ENCODE measurements at regions not wholly inside any gene's neighbourhood (a gene's known extent, or its start where the extent isn't known, plus 50 kb on each side); places are given as distances from the start of the nearest gene placed in this dataset.

GRCh38 chr22:47257976-47258375 is 495.5 kb downstream of the TBC1D22A start:
- Histone ChIP-seq H3F3A (ENCODE audit: low read depth) (no peaks in the 10 kb centered on the region), H3K27me3 (ENCODE audit: insufficient read depth, low read length, poor library complexity, severe bottlenecking) (no peaks in the 10 kb centered on the region), H3K9me2 (replicated peaks; ENCODE audit: low read depth, low read length) (no peaks in the 10 kb centered on the region), H3K9ac (ENCODE audit: low read depth, low read length, poor library complexity, severe bottlenecking) (no peak overlapping the region), H3K9me3 (ENCODE audit: insufficient read depth, low read depth, low read length) (peaks cover 13% of the 10 kb centered on the region; the same call in 1 of the 2 replicates), H3K4me1 (ENCODE audit: insufficient read depth, low read length, poor library complexity, severe bottlenecking) (no peaks in the 10 kb centered on the region), H3K79me2 (ENCODE audit: insufficient read depth, low read length) (no peaks in the 10 kb centered on the region), H3K4me2 (ENCODE audit: low read depth, low read length, poor library complexity, severe bottlenecking) (no peak overlapping the region), H4K20me1 (ENCODE audit: insufficient read depth, low read length, poor library complexity, severe bottlenecking) (no peaks in the 10 kb centered on the region), H2AFZ (ENCODE audit: low read length) (no peak overlapping the region), H3K4me3 (ENCODE audit: low read length, poor library complexity, severe bottlenecking) (no peak overlapping the region), H3K36me3 (ENCODE audit: insufficient read depth, low read length) (no peaks in the 10 kb centered on the region)
- no peak for TF ChIP-seq EZH2phosphoT487 (IDR thresholded peaks at IDR 0.05; ENCODE audit: borderline replicate concordance)
- TF ChIP-seq, protein P1, sequence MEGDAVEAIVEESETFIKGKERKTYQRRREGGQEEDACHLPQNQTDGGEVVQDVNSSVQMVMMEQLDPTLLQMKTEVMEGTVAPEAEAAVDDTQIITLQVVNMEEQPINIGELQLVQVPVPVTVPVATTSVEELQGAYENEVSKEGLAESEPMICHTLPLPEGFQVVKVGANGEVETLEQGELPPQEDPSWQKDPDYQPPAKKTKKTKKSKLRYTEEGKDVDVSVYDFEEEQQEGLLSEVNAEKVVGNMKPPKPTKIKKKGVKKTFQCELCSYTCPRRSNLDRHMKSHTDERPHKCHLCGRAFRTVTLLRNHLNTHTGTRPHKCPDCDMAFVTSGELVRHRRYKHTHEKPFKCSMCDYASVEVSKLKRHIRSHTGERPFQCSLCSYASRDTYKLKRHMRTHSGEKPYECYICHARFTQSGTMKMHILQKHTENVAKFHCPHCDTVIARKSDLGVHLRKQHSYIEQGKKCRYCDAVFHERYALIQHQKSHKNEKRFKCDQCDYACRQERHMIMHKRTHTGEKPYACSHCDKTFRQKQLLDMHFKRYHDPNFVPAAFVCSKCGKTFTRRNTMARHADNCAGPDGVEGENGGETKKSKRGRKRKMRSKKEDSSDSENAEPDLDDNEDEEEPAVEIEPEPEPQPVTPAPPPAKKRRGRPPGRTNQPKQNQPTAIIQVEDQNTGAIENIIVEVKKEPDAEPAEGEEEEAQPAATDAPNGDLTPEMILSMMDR (conservative IDR thresholded peaks at IDR 0.05; ENCODE audit: low read length) = no peak

DNA sequence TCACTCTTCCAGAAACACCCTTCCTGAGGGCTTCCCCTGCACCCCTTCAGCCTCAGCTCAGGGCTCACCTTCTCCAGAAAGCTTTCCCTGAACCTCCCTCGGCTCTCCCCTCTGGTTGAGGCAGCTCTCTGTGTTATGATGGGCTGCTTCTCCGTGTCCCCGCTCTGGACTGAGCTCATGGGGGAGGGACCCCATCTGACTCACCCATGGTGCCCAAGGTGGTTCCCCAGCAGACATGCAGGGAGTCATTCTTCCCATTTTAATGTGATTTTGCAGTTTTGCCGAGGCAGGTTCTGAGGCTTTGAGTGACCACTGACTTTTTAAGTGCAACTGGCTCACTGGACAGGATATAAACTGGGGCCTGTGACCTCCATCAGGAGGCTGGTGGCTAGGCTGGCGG is 495.1 kb downstream of the TBC1D22A start:
- Histone ChIP-seq H3K36me3 (ENCODE audit: insufficient read depth, low read length) (no peaks in the 10 kb centered on the region), H3K9me3 (ENCODE audit: insufficient read depth, low read depth, low read length) (peaks cover 13% of the 10 kb centered on the region; the same call in 1 of the 2 replicates), H3K4me1 (ENCODE audit: insufficient read depth, low read length, poor library complexity, severe bottlenecking) (no peaks in the 10 kb centered on the region), H2AFZ (ENCODE audit: low read length) (no peak overlapping the region), H3K4me2 (ENCODE audit: low read depth, low read length, poor library complexity, severe bottlenecking) (no peak overlapping the region), H3K9ac (ENCODE audit: low read depth, low read length, poor library complexity, severe bottlenecking) (no peak overlapping the region), H3K79me2 (ENCODE audit: insufficient read depth, low read length) (no peaks in the 10 kb centered on the region), H3K27me3 (ENCODE audit: insufficient read depth, low read length, poor library complexity, severe bottlenecking) (no peaks in the 10 kb centered on the region), H3K4me3 (ENCODE audit: low read length, poor library complexity, severe bottlenecking) (no peak overlapping the region), H3K9me2 (replicated peaks; ENCODE audit: low read depth, low read length) (no peaks in the 10 kb centered on the region), H4K20me1 (ENCODE audit: insufficient read depth, low read length, poor library complexity, severe bottlenecking) (no peaks in the 10 kb centered on the region), H3F3A (ENCODE audit: low read depth) (no peaks in the 10 kb centered on the region)
- no peak for TF ChIP-seq EZH2phosphoT487 (IDR thresholded peaks at IDR 0.05; ENCODE audit: borderline replicate concordance)
- TF ChIP-seq, protein P1 (conservative IDR thresholded peaks at IDR 0.05; ENCODE audit: low read length) = no peak

GRCh38 chr22:47251911-47252310 is 489.5 kb downstream of the TBC1D22A start:
- no peak overlapping the region for H3K4me3 ChIP-seq (ENCODE audit: low read length, poor library complexity, severe bottlenecking)
- H3K36me3 ChIP-seq (ENCODE audit: insufficient read depth, low read length) = no peaks in the 10 kb centered on the region
- no peaks in the 10 kb centered on the region for H3K79me2 ChIP-seq (ENCODE audit: insufficient read depth, low read length)
- no peaks in the 10 kb centered on the region for H4K20me1 ChIP-seq (ENCODE audit: insufficient read depth, low read length, poor library complexity, severe bottlenecking)
- no peaks in the 10 kb centered on the region for H3K9me2 ChIP-seq (replicated peaks; ENCODE audit: low read depth, low read length)
- no peak overlapping the region for H3K4me2 ChIP-seq (ENCODE audit: low read depth, low read length, poor library complexity, severe bottlenecking)
- H3K4me1 ChIP-seq (ENCODE audit: insufficient read depth, low read length, poor library complexity, severe bottlenecking) = no peaks in the 10 kb centered on the region
- H2AFZ ChIP-seq (ENCODE audit: low read length) = no peak overlapping the region
- no peak for TF ChIP-seq EZH2phosphoT487 (IDR thresholded peaks at IDR 0.05; ENCODE audit: borderline replicate concordance)
- TF ChIP-seq, protein P1 (conservative IDR thresholded peaks at IDR 0.05; ENCODE audit: low read length) = no peak
- peaks cover 9% of the 10 kb centered on the region; the same call in 1 of the 2 replicates for H3K9me3 ChIP-seq (ENCODE audit: insufficient read depth, low read depth, low read length)
- H3F3A ChIP-seq (ENCODE audit: low read depth) = no peaks in the 10 kb centered on the region
- no peak overlapping the region for H3K9ac ChIP-seq (ENCODE audit: low read depth, low read length, poor library complexity, severe bottlenecking)
- no peaks in the 10 kb centered on the region for H3K27me3 ChIP-seq (ENCODE audit: insufficient read depth, low read length, poor library complexity, severe bottlenecking)
